SH-SY5Y (cell line): ENCODE measurements at regions not wholly inside any gene's neighbourhood (a gene's known extent, or its start where the extent isn't known, plus 50 kb on each side); places are given as distances from the start of the nearest gene placed in this dataset.

ENCODE experiments used
- GATA2 ChIP-seq: IDR thresholded peaks from 2 replicates; pipeline ENCODE4 v1.6.1; 2011; ENCODE audit warnings: mild to moderate bottlenecking, low read depth, low read length
- GATA3 ChIP-seq: IDR thresholded peaks from 2 replicates; pipeline ENCODE4 v1.6.1; 2011; ENCODE audit warnings: low read depth, mild to moderate bottlenecking, low read length, moderate library complexity

GRCh38 chr3:127420829-127421228, 133.0 kb upstream of the PRR20G start:
- TF ChIP-seq GATA2 (no peak), GATA3 (no peak)
